NCI-H345 treated with DMSO at 0.1 percent for 48 hours (cell line): ENCODE measurements at regions not wholly inside any gene's neighbourhood (a gene's known extent, or its start where the extent isn't known, plus 50 kb on each side); places are given as distances from the start of the nearest gene placed in this dataset.
"Not testable (repeated sequence)": the region's sequence is repeated elsewhere in the genome, so short reads cannot be mapped to it uniquely, and the experiment has no call there.

Experiments
- DNase-seq: peaks from one replicate; lab custom pipeline; 2025; ENCODE audit not compliant: unreplicated experiment; lab: John Stamatoyannopoulos, UW

DNA sequence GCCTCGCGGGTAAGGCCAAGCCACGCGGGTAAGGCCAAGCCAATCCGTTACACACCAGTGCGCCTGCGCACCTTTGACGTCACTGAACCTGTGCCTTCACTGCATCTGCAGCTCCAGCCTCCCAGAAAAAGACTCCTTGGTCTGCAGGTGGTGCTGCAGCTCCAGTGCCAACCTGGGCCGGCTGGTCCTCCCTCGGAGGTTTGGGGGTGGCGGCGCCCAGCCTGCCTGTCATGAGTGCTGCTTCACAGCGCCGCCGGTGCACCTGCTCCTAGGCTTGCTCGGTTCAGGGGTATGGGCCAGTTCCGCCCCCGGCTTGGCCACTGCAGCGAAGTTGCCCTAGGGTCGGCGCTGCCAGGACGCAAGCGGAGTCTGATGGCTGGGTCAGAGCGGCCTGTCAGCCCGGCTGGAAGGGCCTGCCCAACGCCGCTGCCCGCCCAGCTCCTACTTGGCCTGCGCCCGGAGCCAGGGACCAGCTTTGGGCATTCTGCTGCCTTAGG lies 146.6 kb downstream of the USP22 start:
- DNase-seq = no peak

DNA sequence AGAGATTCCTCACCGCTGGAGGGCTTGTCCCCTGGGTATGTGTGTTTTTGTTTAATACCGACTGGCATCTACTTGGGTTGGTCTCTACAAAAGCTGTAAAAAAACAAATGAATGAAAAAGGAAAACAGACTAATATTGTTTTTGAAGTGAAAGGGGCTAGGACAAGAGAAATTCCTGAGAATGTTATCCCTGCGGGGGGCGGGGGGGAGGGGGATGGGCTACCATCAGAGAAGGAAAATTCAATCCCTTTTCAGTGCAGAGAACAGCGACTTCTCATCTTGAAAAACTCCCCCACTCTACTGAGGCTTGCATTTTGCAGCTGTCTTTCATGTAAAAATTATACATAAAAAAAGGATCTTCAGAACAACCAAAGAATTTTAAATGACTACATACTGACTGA lies 144.1 kb downstream of the USP22 start:
- peak; percentile 53 for DNase-seq

DNA sequence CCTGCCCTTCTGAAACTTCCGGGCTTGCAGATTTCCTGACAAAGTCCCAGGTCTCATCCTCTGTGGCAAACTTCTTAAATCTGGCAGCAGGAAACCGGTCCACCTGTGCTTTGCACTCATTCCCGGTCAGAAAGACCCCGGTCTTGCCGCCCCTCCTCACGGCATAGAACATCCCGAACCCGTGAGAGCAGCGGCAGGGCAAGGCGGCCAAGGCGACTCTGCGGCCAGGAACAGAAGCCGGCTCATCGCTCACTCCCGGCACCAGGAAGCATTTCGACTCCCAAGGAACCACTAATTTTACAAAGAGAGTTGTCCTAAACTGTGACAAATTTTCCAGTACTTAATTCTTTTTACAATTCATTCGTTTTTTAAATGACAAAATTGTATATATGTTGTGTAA lies 140.3 kb downstream of the USP22 start:
- DNase-seq = not testable (repeated sequence)

DNA sequence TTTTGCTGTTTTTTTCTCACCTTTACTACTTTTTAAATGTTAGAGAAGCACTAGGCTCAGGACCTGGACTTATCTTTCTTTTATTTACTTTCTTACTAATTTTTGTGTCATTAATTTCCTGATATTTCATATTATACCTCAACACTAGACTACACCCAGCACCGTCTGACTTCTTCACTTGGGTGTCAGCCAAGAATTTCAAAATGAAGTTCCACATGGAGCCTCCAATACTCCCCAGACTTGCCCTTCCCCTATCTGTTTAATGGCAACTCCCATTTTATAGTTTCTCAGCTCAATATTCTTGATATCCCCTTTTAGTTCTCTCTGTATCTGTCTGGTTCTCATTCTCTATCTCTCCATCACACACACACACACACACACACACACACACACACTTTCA lies 139.3 kb downstream of the USP22 start:
- DNase-seq = not testable (repeated sequence)

DNA sequence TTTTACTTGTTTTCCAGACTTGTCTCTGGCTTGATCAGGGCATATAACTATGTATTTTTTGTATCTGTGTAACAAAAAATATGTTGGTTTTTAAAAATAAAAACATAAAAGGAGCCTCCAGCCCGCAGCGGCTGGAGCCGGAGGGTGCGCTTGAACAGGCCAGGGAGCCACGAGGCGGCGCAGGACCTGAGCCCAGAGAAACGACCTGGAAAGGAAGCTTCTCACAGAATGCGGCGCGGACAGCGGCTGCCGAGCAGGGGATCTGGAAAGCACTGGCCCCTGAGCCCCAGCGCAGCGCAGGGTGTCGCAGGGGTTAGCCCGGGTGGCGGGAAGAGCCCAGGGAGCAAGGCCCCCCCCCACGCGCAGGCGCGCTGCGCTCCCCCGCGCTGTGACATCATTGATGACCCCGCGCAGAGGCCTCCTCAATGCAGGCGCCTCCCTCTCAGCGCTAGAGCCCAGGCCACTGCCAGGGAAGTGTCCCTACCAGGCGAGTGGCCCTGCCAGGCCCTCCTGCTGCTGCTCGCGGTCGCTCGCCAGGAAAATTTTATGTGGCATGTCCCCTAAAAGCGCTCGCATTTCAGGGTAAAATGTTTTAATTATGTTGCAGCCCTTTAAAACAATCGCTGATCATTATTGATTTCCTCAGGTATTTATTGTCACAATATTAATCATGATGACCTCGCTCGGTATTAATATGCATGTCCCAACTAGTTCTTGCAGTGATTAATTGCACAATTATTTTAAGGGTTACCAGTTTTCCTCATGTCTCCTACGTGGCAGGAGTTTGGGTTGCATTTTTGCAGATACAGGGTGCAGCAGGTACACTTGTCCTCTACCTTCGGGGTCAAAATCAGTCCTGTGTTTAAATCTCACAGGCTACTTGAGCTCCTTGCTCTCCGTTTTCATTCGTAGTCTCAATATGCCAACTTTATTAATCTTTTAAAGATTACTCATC lies 134.2 kb downstream of the USP22 start:
- DNase-seq = peak; percentile 70

DNA sequence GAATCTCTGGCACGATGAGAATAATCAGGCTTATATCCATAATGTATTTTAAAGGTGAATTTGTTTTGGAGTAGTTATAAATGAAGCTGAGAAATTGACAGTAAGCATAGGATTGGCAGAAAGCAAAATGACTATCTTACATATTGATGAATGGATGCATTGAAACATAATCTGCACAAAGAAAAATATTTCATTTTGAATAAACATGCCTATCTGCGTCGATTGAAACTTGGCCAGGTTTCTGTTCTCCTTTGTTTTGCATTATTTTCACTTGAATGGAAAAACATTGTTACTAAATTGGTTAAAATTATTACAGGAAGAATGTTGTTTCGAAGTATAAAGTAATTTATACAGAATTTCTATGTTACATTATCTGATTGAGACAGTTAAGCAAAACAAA lies 128.2 kb downstream of the USP22 start:
- DNase-seq = no peak

DNA sequence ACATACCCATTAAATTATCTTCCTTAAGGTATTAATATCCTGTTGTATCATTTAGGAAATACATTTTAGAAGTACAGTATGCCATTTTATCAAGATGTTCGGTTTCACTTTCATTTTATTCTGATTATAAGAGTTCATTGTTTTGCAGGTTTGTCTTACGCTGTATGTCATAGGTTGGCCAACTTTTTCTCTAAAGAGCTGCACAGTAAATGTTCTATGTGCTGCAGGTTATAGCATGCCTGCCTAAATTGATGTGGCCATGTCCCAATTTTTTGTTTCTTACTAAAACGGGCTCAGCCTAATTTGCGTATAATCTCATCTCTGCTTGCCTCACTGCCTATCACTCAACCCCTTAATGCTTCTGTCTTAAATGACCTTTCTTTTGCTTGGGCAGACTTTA lies 126.4 kb downstream of the USP22 start:
- DNase-seq = no peak

DNA sequence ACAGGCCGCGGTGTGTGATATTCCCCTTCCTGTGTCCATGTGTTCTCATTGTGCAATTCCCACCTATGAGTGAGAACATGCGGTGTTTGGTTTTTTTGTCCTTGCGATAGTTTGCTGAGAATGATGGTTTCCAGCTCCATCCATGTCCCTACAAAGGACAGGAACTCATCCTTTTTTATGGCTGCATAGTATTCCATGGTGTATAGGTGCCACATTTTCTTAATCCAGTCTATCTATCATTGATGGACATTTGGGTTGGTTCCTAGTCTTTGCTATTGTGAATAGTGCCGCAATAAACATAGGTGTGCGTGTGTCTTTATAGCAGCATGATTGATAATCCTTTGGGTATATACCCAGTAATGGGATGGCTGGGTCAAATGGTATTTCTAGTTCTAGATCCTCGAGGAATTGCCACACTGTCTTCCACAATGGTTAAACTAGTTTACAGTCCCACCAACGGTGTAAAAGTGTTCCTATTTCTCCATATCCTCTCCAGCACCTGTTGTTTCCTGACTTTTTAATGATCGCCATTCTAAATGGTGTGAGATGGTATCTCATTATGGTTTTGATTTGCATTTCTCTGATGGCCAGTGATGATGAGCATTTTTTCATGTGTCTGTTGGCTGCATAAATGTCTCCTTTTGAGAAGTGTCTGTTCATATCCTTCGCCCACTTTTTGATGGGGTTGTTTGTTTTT lies 125.1 kb downstream of the USP22 start:
- DNase-seq = not testable (repeated sequence)

DNA sequence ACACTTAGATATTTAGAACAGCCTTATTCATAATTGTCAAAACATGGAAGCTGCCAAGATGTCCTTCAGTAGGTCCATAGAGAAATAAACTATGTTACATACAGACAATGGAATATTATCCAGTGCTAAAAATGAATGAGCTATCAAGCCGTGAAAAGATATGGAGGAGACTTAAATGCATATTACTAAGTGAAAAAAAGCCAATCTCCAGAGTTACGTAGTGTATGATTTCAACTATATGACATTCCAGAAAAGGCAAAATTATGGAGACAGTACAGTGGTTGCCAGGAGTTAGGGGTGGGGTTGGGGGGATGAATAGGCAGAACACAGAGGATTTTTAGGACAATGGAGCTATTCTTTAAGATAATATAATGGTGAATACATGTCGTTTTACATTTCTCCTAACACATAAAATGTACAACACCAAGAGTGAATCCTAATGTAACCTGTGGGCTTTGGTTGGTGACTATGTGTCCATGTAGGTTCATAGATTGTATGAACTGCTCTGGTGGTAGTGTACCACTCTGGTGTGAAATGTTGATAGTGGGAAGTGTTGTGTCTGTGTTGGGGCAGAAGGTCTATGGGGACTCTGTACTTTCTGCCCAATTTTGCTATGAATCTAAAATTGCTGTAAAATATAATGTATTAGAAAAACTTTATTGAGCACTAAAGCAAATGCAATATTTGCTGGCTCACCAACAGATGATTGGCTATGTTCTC lies 122.6 kb downstream of the USP22 start:
- DNase-seq = no peak

DNA sequence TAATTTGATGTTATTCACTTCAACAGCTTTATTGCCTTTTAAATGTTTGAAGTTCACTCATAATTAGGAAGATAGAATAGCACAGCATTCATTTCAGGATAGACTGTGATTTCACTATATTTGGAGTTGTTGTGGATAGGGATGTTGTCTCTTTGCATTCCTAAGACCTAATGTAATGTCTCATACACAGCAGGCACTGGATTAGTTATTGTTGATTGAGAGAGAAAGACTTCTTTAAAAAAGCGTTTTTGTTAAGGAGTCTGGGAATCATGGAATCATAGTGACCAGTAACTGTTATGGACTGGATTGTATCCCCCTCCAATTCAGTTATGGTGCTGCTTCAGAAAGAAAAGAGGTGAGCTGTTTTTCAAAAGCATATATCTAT lies 122.0 kb downstream of the USP22 start:
- no peak for DNase-seq

DNA sequence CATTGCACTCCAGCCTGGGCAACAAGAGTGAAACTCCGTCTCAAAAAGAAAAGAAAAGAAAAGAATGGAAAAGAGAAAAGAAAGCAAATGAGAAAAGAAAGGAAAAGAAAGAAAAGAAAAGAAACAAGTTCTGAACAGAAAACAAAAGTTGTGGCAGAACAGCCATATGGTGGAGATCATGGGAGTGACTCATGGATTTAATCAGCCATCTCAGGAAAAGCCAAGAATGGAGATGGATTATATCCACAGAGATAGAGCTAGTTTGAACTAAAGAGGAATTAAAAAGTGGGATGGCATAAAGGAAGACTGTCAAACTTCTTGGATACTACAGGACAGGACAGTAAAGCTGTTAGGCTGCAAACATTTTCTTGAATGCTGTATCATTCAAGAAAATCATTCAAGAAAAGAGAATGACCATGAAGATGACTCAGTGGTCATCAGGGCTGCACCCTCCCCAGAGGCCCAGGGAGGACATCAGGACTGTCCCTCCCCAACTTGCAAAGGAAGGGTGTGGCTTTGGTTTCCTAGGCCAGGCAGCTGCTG lies 120.6 kb downstream of the USP22 start:
- no peak for DNase-seq

DNA sequence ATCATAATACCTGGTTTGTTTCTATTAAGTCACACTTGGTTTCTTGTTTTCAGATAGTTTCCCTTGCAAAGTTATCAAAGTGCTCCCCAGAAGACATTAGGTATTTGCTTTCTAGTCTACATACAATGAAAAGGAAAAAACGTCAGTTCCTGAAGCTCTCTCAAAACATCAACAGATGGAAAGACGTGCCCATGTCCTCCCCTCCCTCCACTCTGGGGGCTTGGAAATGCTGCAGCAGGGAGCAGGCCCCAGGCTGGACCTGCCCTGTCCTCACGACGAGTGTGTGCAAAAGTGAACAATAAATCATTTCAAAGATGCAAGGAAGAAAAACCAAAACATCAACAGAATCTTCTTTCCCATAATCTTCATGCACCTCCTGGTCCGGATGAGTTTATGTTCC lies 118.5 kb downstream of the USP22 start:
- DNase-seq = no peak

DNA sequence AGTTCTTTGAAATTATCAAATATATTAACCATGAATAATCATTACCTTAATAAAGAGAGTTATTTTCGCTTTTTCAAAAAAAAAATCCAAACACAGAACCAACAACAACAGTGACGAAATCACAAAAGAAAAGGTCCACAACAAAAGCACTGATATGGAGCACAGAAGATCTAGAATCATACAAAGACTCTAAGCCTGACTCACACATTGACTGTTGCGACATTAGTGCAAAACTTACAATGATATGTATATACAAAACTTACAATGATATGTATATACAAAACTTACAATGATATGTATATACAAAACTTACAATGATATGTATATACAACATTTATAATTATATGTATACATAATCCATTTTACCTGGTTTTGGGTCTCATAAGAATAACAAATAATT lies 117.7 kb downstream of the USP22 start:
- no peak for DNase-seq

DNA sequence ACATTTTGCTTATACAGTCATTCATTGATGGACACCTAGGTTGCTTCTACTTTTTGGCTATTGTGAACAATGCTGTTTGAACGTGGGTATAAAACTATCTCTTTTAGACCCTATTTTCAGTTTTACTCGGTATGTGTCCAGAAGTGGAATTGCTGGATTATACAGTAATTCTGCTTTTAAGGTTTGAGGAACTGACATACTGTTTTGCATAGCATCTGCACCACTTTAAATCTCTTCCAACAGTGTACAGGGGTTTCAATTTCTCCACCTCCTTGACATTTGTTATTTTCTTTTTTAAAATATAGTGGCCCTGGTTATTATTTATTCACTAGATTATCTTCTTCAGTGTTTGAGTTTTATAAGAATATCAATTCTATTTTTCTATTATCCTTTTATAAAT lies 116.9 kb downstream of the USP22 start:
- DNase-seq = no peak

DNA sequence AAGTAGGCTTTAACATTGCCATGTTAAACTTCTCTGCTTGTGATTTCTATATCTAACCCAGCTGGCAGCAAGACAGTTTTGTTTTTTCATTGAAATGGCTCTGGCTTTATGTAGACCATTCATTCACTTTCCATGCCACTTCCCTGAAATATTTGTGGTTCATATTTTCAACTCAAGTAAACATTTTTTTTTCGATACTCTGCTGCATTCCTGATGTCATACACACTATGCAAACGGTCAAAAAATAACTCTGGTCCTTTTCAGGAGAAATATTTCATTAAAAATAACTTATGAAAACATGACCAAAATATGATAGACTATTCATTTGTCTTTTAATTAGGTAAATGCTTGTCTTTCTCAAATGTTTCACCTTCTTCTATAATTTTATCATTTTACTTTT lies 116.3 kb downstream of the USP22 start:
- DNase-seq = no peak

DNA sequence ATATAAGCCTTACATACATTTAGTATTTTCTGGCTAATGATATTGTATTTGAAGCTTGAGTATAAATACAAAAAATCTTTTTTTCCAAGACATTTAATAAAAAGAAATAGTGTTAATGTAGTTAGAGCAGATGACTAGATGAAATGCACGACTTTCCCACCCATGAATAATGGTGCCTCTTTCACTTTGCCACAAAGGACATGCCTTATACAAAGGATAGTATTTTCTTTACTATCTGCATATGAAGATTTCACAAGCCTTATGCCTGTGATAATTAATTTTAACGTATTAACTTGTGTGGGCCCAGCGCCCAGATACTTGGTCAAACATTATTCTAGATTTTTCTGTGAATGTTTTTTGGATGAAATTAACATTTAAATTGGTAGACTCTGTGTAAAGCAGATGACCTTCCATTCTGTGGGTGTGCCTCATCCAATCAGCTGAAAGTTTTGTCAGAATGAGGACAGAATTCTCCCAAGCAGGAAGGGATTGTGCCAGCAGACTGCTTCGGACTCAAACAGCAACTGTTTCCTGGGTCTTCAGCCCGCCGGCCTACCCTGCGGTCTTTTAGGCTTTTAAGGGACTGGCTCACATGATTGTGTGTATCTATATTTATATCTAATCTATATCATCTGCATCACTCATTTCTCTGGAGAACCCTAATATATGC lies 115.4 kb downstream of the USP22 start:
- no peak for DNase-seq

DNA sequence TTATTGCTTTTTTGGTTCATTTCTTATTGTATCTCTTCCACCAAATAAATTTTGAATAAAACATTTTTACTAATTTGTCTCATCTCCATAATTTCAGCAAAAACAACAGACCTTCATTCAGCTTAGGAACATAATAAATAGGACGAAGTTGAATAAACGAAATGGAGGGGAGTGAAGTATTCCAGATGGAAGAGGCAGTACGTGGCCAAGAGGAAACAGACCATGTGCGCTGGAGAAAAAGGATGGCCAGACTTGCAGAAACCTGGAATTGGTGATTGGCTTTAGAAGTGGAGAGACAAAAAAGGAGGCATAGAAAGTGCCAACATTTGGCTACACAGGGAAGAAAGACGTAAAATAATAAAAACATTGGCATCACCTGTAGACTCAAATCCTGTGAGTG lies 113.5 kb downstream of the USP22 start:
- DNase-seq = no peak

DNA sequence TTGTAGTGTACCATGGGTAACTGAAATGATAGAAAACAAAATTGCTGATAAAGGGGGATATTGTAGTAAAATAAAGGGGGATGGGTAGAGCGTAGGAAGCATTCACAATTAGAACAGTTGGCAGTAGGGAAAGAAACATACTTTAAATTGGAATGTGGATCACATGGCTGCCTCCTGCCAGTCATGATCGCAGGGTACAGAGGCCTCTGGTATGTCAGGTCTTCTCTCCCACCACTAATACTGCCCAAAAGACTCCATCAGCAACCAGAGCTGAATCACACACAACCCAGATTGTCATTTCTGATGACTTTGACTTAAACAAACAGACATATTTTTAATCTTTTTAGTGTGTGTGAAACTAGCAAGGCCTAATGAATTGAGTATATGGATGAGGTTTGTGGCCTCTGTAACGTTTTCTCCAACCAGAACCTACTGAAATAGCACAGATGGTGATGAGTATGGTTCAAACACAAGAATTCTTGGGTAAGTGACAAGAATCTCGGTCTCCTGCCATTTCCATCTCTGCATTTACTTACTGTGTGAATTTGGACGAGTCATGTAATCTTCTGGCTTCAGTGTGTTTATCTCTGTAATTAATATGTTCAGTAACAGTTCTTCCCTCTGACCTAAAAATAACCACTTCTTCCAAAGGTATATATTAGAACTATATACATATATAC lies 112.6 kb downstream of the USP22 start:
- no peak for DNase-seq

DNA sequence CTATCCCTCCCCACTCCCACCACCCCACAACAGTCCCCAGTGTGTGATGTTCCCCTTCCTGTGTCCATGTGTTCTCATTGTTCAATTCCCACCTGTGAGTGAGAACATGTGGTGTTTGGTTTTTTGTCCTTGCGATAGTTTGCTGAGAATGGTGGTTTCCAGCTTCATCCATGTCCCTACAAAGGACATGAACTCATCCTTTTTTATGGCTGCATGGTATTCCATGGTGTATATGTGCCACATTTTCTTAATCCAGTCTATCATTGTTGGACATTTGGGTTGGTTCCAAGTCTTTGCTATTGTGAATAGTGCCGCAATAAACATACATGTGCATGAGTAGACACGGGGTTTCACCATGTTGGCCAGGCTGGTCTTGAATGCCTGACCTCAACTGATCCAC lies 109.8 kb downstream of the USP22 start:
- DNase-seq = not testable (repeated sequence)

DNA sequence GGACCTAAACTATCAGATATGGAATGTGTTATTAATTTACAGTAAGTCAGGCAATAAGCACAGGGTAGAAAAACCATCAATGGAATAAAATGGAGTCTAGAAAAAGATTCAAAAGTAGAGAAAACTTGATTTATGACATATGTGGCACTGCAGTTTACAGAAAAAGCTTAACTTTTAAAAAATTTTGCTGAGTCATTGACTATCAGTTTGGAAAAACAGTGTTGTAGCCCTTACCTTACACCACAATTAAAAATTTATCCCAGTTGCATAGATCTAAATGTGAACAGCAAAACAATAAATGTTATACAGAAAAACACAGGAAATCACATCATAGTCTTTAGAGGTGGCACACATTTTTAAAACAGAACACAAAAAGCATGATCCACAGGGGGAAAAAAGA lies 108.5 kb downstream of the USP22 start:
- DNase-seq = no peak
